OCI-LY7 (cell line): ENCODE measurements at regions not wholly inside any gene's neighbourhood (a gene's known extent, or its start where the extent isn't known, plus 50 kb on each side); places are given as distances from the start of the nearest gene placed in this dataset.

Experiments used
- CTCF ChIP-seq: fragments of 200-600 bp; sonication (generic); conservative IDR thresholded peaks from 2 replicates; pipeline ENCODE4 v1.5.1; 2014; ENCODE audit warnings: mild to moderate bottlenecking, antibody characterized with exemption, low read length, moderate library complexity, mixed read lengths
- EZH2phosphoT487 ChIP-seq: fragments of 200-600 bp; sonication (generic); IDR thresholded peaks from 2 replicates; pipeline ENCODE4 v1.6.1; 2018; ENCODE audit warnings: low read depth, borderline replicate concordance, mild to moderate bottlenecking, mixed run types, antibody characterized with exemption, low read length, moderate library complexity, mixed read lengths

- TF ChIP-seq CTCF (no peak), EZH2phosphoT487 (no peak)
Observed at GRCh38 chr21:17869115-17869514, 50.0 kb upstream of the C21orf91 start.
